H1 (cell line): ENCODE measurements at regions not wholly inside any gene's neighbourhood (a gene's known extent, or its start where the extent isn't known, plus 50 kb on each side); places are given as distances from the start of the nearest gene placed in this dataset. TPM values are rescaled to one million over a fixed set of nuclear protein-coding genes. Genes with fewer than 3 reads are reported as not detected.

Experiments used
- CTCF ChIP-seq, 3 experiments: IDR thresholded peaks; 1 replicate in 2 of 3; 2 replicates in 1 of 3; pipeline versions ENCODE4 v1.5.1 to v1.6.1; 2011; ENCODE audit warnings: low read length in 3 of 3, mild to moderate bottlenecking in 3 of 3, inconsistent platforms in 2 of 3, low read depth in 1 of 3, moderate library complexity in 1 of 3; ENCODE audit not compliant: insufficient read depth in 1 of 3; ENCODE audit errors: control extremely low read depth in 1 of 3
- small RNA-seq: library from polyadenylated mRNA; stranded (forward); fragments of <200 nt; extraction: miRNeasy Mini kit (QIAGEN cat#:217004); gene quantifications from one replicate; pipeline ENCODE3, GENCODE V24; 2013; ENCODE audit not compliant: insufficient read depth

GRCh38 chrX:137101273-137101990 lies 67.6 kb upstream of the GPR101 start (continued):
- TF ChIP-seq CTCF (IDR thresholded peaks at IDR 0.05; ENCODE audit: control extremely low read depth in 1 of 3, insufficient read depth in 1 of 3, low read depth in 1 of 3, low read length in 3 of 3): no peak

Small RNA genes in the stretch of these regions (small RNA-seq; reads per million reads assigned to genes)
- gene AL355309.1: not detected
